Amniotic epithelial cell (primary cell): ENCODE measurements at regions not wholly inside any gene's neighbourhood (a gene's known extent, or its start where the extent isn't known, plus 50 kb on each side); places are given as distances from the start of the nearest gene placed in this dataset.
A peak's percentile ranks its signal among the peaks of the same experiment; 100 is the strongest.

Experiments used
- DNase-seq: peaks from one replicate; pipeline ENCODE4 v3.0.0-alpha.2; 2010; ENCODE audit warnings: low read depth

DNA sequence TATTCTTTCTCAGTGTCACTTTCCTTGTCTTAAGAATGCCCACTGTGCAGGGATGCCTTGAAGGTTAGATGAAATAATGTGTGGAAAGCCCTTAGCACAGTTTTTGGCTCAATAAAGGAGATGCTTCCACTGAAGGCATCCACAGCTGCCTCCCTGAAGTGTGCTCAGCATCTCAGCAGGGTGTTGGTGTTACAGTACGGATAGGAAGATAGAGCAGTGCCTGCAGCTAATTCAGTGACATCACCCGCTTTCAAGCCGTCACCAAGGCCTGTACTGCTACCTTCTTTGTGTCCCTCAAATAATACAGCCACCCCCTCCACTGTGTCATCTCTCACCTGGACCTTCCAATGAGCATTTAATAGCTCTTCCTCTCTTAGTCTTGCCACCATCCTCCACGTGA is 59.0 kb downstream of the NDUFS5 start:
- DNase-seq = no peak

DNA sequence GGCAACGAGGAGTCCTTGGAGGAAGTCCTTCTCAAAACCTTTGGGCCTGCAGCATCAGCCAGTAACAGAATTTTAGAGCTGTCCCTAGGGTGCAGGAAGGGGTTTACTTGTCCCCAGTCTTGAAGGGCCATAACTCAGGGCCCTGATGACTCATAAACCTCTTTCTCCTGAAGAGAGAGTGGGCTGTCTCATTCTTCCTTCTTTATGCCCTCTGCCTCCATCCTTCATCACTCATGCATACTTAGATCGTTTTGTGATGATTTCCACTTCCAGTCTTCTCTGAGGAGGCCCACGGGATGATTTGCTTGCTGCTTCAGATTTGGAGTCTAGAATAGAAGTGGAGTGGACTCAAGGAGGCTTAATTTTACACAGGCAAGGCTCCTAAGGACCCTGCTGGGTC is 60.2 kb downstream of the NDUFS5 start:
- peak; percentile 35 for DNase-seq

DNA sequence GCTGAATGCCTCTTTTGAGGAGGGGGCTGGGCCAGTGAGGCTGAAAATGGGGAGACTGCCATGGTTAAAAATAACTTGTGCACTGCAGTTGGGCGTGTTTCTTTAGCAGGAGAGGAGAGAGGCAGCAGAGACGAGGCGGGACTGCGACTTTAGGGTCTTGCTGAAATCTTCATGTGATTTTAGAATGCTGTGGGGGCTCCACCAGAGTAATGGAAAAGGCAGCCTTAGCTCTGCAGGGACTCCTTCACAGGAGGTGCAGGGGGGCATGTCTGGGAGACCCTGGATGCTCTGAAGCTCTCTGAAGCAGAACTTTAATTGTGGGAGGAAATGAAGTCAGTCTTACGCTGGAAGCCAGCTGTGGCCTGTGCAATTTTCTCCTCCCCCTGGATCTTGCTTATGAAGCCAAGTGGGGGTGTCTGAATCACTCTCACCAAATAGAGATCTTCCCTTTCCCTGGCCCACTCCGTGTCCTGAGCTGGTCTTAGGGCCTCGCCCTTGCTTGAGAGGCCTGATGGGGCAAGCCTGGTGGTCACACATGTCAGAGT is 60.8 kb downstream of the NDUFS5 start:
- peak; percentile 40 for DNase-seq

DNA sequence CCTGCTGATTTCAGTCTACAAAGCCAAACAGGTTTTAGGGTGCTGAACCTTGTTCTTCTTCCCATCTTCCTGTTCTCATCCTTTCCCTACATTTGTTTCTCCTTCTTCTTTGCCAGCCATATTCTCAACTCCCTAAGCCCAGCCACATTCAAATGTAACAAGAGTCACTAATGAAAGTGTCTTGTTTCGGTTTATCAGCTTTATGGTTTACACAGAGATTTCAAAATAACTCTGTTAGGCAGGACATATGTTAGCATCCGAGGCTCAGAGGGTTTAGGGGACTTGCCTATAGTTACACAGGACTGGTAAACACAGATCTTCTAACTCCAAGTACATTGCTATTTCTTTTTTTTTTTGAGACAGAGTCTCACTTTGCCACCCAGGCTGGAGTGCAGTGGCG is 61.3 kb downstream of the NDUFS5 start:
- DNase-seq = no peak

DNA sequence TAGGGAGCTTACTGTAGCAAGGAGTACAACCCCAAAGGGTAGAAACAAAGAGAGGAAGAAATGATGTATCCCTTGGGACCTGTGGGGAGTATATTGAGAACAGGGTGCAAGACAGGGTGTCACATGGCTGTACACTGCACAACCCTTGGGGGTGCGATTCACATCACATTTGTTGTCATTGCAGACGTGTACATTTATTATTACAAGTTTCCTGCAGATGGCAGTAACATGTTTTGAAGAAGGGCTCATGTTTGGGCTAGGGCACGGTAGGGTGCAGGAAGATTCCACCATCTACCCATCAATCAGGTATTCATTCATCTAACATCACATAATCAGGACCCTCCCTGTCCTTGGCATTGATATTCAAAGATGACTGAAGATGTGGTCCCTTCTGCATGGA is 62.5 kb downstream of the NDUFS5 start:
- no peak for DNase-seq

DNA sequence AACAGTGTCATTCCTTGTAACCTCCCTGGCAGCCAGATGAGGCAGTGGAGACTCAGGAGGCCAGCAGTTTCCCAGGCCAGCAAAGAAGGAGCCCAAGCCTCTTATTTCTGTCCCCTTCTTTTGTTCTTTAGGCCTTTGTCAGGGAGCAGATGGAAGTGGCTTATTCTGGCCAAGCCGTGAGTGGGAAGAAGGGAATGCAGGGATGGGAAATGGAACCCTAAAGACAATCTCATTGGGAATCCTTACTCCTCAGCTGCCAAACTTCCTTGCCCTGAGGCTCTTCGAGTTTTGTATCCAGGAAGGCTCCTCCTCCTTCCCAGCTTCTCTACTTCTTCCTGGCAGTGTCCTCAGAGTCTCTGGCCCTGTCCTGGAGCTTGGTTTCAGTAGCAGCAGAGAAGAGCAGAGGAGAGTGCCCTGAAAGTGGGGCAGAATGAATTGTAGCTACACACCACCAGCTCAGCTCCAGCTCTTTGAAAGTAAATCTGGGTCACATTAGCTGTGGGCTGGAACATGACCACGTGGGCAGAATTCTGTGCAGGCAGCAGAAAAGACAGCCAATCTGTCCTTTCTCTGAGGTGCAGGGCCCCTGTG is 63.9 kb downstream of the NDUFS5 start:
- no peak for DNase-seq

DNA sequence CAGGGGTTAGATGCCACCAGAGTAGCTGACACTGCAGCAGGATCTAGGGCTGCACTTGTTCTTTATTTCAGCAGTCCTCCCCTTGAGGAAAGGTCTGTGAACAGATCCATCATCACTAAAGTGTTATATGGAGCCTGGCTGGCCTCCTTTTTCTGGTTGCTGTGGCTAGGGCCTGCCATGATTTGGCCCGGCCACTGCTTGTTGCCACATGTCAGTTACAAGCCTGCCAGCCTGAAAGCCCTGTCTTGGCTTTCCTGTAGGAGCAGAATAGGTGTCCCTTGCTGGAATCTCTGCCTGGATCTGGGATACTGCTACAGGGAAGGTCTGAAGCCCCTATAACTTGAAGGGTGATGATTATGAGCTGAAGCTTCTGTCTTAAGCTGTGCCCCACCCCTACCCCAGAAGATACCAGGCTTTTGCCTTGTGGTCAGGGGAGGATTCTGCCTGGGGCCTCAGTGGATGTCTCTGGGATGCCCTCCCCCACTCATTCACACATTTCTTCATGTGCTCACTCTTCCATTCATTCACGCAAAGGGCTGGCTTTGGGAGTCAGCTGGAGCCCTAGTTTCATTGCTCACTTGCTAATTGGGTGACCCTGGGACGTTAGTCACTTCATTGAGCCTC is 64.7 kb downstream of the NDUFS5 start:
- no peak for DNase-seq

DNA sequence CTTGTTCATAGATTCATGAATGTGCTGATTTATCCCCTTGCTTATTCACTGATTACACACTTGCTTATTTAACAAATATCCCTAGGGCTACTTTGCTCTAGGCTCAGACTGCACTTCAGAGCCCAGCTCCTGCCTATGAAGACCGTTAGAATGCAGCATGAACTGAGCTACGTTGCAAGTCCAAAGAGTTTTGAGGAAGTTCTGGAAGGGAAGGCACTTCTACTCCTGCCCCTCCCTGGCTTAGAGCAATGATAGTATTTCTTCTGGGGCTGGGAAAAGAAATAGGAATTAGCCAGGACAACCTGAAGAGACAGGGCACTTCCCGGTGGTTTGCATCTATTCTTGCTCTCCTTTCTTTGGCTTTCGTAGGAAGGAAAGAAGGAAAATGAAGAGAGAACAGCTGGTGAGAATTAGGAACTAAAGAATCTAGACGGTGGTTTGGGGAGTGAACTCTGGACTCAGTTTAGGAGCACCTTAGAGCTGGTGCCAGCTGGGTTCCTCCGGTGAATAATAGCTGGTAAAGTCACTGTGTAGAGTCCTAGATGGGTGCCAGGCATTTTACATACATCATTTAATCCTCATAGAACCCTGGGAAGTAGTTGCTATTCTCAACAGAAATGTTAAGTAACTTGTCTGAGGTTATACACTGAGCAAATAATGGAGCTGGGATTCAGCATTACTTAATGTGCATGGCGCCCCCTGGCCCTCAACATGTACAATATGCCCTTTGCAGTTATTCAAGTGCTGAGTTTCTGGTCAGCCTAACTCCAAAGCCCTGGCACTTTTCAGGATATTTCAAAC is 65.9 kb downstream of the NDUFS5 start:
- DNase-seq = peak; percentile 85

DNA sequence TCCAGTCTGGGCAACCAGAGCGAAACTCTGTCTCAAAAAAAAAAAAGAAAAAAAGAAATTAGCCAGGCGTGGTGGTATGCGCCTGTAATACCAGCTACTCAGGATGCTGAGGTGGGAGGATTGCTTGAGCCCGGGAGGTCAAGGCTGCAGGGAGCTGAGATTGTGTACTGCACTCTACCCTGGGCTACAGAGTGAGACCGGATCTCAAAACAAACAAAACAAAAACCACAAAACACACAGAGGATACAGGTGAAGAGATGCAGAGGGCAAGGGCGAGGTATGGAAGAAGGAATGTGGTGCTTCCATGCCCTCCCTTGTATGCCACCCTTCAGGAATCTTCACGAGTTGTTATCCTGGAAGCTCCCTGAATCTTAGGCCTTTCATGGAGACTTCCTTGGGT is 68.5 kb downstream of the NDUFS5 start:
- DNase-seq = no peak

DNA sequence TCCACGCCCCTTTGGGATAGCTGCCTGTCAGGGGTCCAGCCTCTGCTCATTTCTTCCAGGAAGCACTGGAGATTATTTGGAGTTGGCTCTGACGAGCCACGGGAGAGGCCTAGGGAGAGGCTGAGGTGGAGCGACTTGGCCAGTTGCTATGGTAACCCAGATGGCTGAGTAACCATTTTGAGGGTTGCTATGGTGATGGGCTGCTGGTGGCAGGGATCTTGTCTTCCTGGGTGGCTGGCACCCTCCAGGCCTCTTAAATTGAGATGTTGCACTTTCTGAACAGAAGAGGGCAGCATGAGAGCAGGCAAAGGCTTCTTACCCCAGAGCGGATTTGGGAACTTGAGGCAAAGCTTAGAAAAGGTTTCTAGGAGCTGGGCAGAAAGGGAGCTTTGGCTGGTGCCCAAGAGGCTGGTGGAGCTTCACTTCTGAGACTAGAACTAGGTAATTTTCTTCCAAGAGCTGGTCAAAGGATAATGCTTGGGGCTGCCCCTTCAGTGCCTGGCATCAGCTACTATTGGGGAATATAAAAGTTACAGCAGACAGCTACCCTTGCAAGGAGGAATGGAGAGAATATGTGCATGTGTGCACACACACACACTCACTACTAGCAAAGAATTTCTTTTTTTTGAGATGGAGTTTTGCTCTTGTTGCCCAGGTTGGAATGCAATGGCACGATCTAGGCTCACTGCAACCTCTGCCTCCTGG is 72.5 kb downstream of the NDUFS5 start:
- DNase-seq = peak; percentile 90

DNA sequence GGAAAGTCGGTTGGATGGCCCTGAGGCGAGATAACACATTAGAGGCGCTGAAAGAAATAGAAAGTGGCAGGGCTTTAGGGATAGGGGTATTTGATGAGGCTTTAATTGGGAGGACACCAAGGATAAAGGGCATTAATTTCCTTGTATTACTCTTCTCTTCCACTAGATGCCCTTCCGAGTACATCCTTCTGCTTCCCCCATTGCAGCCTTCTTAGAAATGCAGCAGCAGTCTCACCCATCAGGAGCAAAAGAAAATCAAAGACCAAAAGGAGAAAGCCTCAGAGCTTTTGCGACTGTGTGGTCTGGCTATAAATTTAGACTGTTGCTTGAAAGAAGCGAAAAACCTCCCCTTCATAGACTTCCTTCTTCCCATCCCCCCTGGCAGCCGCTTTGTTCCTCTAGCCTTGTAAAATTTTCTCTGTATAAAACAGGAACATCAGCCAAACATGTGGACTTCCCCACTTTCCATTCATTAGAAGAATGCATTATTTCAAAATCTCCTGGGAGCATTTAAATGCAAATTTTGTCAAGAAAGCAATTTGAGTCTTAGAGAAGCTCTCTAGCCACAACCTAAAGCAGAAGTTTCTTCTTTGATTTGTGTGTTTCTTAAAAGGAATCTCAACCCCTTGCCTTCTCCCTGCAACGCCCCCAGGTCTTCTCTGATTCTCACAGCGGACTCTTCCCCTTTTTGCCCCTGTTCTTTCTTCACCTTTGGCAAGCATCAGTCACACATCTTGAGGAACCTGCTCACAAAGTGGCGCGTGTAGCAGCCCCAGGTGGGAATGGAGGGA is 76.6 kb downstream of the NDUFS5 start:
- DNase-seq = peak; percentile 78

DNA sequence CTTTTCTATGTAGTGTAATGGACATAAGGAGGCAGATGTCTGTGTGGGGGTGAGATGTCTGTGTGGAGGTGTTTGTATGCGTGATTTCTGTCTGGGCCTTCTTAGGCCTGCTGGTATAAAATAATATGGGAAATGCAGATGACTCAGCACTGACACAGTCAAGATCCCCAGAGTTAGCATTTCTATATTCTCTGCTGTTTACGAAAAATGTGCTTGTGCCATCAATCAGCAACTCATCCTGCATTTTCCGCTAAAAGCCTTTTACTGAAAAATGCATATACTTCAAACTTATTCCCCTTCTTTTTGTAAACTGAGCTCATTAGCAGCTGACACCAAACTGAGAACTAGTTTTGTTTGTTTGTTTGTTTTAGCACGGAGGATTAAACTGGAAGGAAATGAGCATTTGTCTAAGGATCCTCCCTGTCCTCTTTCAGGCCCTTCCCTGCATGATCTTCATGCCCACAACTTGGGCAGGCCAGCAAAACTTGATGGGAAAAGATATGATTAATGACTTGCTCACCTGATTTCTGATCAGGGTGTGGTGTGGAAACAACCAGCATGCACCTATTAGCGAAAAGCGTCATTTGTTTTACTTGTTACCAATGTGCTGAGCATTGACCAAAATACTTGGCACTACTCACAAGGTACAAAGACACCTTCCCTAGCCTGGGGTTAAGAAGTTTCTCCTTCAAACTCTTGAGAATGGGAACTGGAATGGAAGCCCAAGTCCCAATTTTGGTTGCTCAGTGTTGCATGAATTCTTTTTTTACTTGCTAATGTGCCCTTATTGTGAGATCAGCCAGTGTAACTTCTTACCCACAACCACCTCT is 77.4 kb downstream of the NDUFS5 start:
- DNase-seq = peak; percentile 86

DNA sequence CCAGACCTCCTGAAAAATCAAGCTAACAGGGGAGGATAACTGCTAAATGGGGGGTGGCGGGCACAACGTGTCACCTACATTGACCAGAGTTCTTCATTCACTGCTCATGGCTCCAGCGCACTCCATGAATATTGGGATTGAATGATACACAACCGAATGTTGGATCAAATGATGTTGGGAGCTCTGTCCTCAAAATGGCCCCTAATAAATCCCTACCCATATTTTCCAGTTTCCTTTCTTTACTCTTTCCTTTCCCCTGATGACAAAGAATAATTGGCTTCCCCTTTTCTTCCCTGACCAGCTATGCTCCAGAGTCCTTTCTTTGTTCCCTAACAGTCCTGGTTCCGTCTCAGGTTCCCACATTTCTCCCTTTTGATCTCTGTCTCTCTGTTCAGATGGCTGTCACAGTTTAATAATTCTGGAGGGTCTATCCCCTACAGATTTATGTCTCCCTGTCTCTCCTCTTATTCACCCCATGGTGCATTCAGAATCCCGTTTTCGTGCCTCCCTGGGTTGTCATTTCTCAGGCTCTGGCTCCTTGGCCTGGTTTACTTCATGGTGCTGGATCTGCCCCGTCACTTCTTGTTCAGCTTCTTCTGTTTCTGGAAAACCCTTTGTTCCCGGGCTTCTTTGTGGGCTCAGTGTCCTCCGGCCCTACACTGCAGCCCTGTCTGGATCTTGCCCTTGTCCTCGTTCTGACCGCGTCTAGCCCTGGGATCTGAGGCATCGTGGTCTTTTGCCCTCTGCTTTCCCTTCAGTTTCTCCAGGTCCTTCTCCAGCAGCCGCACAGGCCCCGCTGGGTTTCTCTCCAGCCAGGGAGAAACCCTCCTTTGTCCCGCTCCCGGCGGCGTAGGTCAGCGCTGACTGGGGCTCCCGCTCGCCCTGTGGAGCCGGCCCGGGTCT is 78.3 kb downstream of the NDUFS5 start:
- DNase-seq = no peak

DNA sequence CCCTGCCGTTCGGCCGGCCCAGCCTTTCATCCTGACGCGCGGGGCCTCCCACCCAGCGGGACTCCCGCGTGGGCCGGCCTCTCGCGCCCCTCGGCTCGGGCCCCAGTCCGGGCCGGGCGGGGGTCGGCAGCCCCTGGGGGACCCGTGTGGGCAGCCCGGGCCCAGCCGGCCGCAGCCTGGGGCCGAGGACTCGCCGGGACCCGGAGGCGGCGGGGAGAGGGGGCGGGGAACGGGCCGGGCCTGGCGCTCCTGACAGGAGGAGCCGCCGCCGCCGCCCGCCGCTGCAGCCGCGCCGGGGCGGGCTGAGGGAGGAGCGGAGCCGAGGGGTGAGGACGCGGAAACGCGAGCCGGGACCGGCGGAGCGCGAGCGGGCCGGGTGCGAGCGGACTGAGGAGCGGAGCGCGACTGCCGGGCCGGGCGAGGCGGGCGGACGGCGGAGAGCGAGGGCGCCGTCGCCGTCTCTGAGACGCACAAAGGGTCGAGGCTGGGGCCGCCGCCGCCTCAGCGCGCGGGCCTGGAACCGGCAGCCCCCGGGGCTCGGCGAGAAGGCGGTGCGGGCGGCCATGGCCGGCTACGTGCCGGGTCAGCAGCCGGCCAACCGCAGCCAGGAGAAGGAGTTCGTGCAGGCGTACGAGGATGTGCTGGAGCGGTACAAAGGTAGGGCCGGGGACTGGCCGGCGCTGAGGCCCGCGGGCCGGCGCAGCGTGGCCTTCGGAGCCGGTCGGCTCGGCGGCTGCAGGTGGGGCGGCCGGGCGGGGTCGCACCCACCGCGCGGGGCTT is 79.1 kb downstream of the NDUFS5 start:
- DNase-seq = peak; percentile 67

DNA sequence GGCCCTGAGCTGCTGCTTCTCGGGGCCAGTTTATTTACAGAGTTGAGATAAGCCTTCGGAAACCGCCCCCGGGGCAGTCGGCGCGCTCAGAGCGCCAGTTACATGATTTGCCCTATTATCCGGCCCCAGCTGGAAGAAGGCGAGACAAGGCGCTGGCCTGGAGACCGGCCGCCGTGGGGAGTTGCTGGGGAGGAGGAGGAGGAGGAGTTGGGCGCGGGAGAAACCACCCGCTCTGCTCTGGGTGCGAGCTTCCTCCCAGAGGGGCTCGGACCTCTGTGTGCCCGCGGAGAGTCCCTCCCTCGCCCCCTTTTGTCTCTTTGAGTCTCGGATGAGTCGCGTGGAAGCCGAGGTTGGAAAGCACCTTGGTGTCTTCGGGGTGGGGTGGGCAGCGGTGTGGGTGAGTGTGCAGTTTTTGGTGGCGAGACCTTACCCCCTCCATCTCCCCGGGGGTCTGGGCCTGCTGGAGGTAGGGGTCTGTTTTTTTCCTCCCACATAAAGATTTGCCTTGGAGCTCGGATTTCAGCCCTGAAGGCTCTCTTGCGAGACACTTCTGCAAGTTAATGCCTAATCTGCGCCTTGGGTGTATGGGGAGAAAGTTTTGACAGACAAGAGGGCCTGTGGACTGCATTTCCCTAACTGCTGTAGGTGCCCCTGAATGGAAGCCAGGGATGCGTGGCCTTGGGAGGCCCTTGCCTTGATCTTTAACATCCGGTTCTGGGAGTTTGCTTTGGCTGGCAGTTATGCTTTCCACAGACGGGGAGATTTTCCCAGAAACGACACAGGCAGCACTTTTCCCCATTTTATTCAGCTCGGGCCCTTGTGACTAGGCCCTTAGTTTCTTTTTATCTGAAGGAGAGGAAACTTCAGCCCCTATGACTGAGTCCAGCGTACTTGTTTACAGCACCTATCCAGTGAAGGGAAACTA is 80.0 kb downstream of the NDUFS5 start:
- peak; percentile 50 for DNase-seq

DNA sequence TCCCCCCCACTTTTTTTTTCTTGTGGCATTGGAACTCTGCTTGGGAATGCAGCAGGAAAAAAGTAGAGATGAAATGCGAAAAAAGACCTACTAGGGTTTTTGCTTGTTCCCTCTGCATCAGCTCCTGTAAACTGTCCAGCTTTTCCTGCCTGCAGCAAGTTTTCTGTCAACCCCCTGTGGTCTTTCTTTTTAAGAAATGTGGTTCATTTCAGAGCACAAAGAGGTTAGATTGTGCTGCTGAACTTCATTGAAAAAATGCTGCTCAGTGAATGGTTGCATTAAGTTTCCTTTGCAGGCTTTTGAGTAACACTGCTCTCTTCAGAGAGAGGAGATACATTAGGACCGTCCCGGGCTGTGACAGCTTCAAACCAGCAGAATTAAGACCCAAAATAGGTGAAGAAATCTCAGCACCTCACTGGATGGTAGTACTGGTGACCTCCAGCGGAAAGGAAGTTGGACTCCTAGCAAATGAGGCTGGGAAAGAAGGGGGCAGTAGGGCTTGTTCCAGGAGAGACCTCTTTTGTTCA is 80.7 kb downstream of the NDUFS5 start:
- no peak for DNase-seq
